H9 (cell line): ENCODE measurements at regions not wholly inside any gene's neighbourhood (a gene's known extent, or its start where the extent isn't known, plus 50 kb on each side); places are given as distances from the start of the nearest gene placed in this dataset.

Source experiments
- DNase-seq: peaks from one replicate; pipeline ENCODE4 v3.0.0-alpha.2; 2017
- H2AFZ ChIP-seq: one replicate; pipeline ENCODE4 v1.6.1; 2013; ENCODE audit warnings: mild to moderate bottlenecking, low read length, control low read depth, moderate library complexity
- H2AK5ac ChIP-seq: 2 replicates; pipeline ENCODE4 v1.6.1; 2013; ENCODE audit warnings: low read length, control low read depth, mixed read lengths; ENCODE audit not compliant: insufficient read length
- H2BK120ac ChIP-seq: one replicate; pipeline ENCODE4 v1.6.1; 2013; ENCODE audit warnings: low read depth, mild to moderate bottlenecking, low read length, control low read depth, inconsistent platforms; ENCODE audit not compliant: poor library complexity, severe bottlenecking
- H2BK12ac ChIP-seq: 2 replicates; pipeline ENCODE4 v1.6.1; 2013; ENCODE audit warnings: low read length, control low read depth, mixed read lengths, low read depth; ENCODE audit not compliant: insufficient read length
- H2BK15ac ChIP-seq: 2 replicates; pipeline ENCODE4 v1.6.1; 2013; ENCODE audit warnings: low read depth, low read length, control low read depth
- H2BK20ac ChIP-seq: one replicate; pipeline ENCODE4 v1.6.1; 2013; ENCODE audit warnings: low read depth, mild to moderate bottlenecking, low read length, control low read depth, inconsistent platforms; ENCODE audit not compliant: poor library complexity, severe bottlenecking
- H2BK5ac ChIP-seq: 2 replicates; pipeline ENCODE4 v1.6.1; 2013; ENCODE audit warnings: low read length, control low read depth, mixed read lengths; ENCODE audit not compliant: insufficient read length
- H3K14ac ChIP-seq: 2 replicates; pipeline ENCODE4 v1.6.1; 2013; ENCODE audit warnings: low read length, control low read depth; ENCODE audit not compliant: insufficient read depth
- H3K18ac ChIP-seq: 2 replicates; pipeline ENCODE4 v1.6.1; 2013; ENCODE audit warnings: low read depth, mild to moderate bottlenecking, mixed read lengths, low read length, control low read depth; ENCODE audit not compliant: insufficient read length
- H3K23ac ChIP-seq: 2 replicates; pipeline ENCODE4 v1.6.1; 2013; ENCODE audit warnings: low read length, control low read depth, mixed read lengths, low read depth; ENCODE audit not compliant: insufficient read length
- H3K23me2 ChIP-seq: 2 replicates; pipeline ENCODE4 v1.6.1; 2013; ENCODE audit warnings: low read depth, mild to moderate bottlenecking, mixed read lengths, low read length, control low read depth; ENCODE audit not compliant: insufficient read length, poor library complexity, severe bottlenecking
- H3K27ac ChIP-seq: 2 replicates; pipeline ENCODE4 v1.5.1; 2013; ENCODE audit warnings: low read length, control low read depth, mixed read lengths, low read depth; ENCODE audit not compliant: insufficient read length
- H3K27me3 ChIP-seq: 2 replicates; pipeline ENCODE4 v1.6.1; 2013; ENCODE audit warnings: low read length, control low read depth, inconsistent platforms; ENCODE audit not compliant: insufficient read depth
- H3K4ac ChIP-seq: 2 replicates; pipeline ENCODE4 v1.6.1; 2013; ENCODE audit warnings: low read depth, mild to moderate bottlenecking, control low read depth, inconsistent platforms, low read length, moderate library complexity
- H3K4me1 ChIP-seq: 2 replicates; pipeline ENCODE4 v1.6.1; 2013; ENCODE audit warnings: low read length, control low read depth, inconsistent platforms; ENCODE audit not compliant: insufficient read depth
- H3K4me2 ChIP-seq: 2 replicates; pipeline ENCODE4 v1.6.1; 2013; ENCODE audit warnings: low read length, control low read depth, mixed read lengths; ENCODE audit not compliant: insufficient read length, insufficient read depth
- H3K56ac ChIP-seq: 2 replicates; pipeline ENCODE4 v1.6.1; 2013; ENCODE audit warnings: low read depth, mild to moderate bottlenecking, mixed read lengths, low read length, control low read depth; ENCODE audit not compliant: insufficient read length
- H3K79me1 ChIP-seq: 2 replicates; pipeline ENCODE4 v1.6.1; 2013; ENCODE audit warnings: low read depth, mild to moderate bottlenecking, moderate library complexity, low read length, control low read depth, inconsistent platforms; ENCODE audit not compliant: insufficient read depth, poor library complexity, severe bottlenecking
- H3K79me2 ChIP-seq: 2 replicates; pipeline ENCODE4 v1.6.1; 2013; ENCODE audit warnings: low read length, control low read depth, inconsistent platforms; ENCODE audit not compliant: insufficient read depth
- H3K9ac ChIP-seq: 2 replicates; pipeline ENCODE4 v1.6.1; 2013; ENCODE audit warnings: low read length, control low read depth, mixed read lengths; ENCODE audit not compliant: insufficient read length; ENCODE audit errors: extremely low read depth
- H3K9me3 ChIP-seq: one replicate; pipeline ENCODE4 v1.6.1; 2013; ENCODE audit warnings: low read depth, low read length, inconsistent platforms; ENCODE audit not compliant: control insufficient read depth
- H3T11ph ChIP-seq: one replicate; pipeline ENCODE4 v1.6.1; 2013; ENCODE audit warnings: mild to moderate bottlenecking, low read length, control low read depth, inconsistent platforms
- H4K20me1 ChIP-seq: one replicate; pipeline ENCODE4 v1.6.1; 2013; ENCODE audit not compliant: control insufficient read depth, insufficient read length, insufficient read depth
- H4K5ac ChIP-seq: 2 replicates; pipeline ENCODE4 v1.6.1; 2013; ENCODE audit warnings: low read depth, mild to moderate bottlenecking, mixed read lengths, low read length, control low read depth; ENCODE audit not compliant: insufficient read length
- H4K8ac ChIP-seq: replicated peaks from 2 replicates; pipeline ENCODE4 v1.6.1; 2013; ENCODE audit warnings: low read length, control low read depth, mixed read lengths, low read depth; ENCODE audit not compliant: insufficient read length
- H4K91ac ChIP-seq: 2 replicates; pipeline ENCODE4 v1.6.1; 2013; ENCODE audit warnings: low read depth, mild to moderate bottlenecking, moderate library complexity, mixed read lengths, low read length, control low read depth; ENCODE audit not compliant: insufficient read length
- H3K27ac Mint-ChIP-seq, 3 experiments: 2 replicates in 2 of 3; 3 replicates in 1 of 3; pipeline ENCODE4 v1.8.0; 2020 to 2021; ENCODE audit warnings: mixed read lengths in 3 of 3, mild to moderate bottlenecking in 1 of 3, moderate library complexity in 1 of 3
- H3K27me3 Mint-ChIP-seq: 2 replicates; pipeline ENCODE4 v1.8.0; 2021; ENCODE audit warnings: low read depth, mild to moderate bottlenecking, moderate library complexity, mixed read lengths
- H3K36me3 Mint-ChIP-seq, 3 experiments: 2 replicates in 2 of 3; 3 replicates in 1 of 3; pipeline ENCODE4 v1.8.0; 2020 to 2021; ENCODE audit warnings: low read depth in 3 of 3, mixed read lengths in 3 of 3; ENCODE audit not compliant: insufficient read depth in 1 of 3
- H3K4me1 Mint-ChIP-seq, 2 experiments: 2 replicates each; pipeline ENCODE4 v1.8.0; 2020; ENCODE audit warnings: mixed read lengths in 2 of 2
- H3K4me3 Mint-ChIP-seq, 2 experiments: 2 replicates in 1 of 2; 3 replicates in 1 of 2; pipeline ENCODE4 v1.8.0; 2020 to 2021; ENCODE audit warnings: mild to moderate bottlenecking in 2 of 2, mixed read lengths in 2 of 2, moderate library complexity in 1 of 2
- H3K9me3 Mint-ChIP-seq, 2 experiments: 2 replicates in 1 of 2; 3 replicates in 1 of 2; pipeline ENCODE4 v1.8.0; 2020; ENCODE audit warnings: mild to moderate bottlenecking in 2 of 2, mixed read lengths in 2 of 2, moderate library complexity in 1 of 2
- WGBS: extraction: QIAGEN DNeasy Blood & Tissue Kit; methylation state at CpG from one replicate; pipeline ENCODE4 v1.1.7; 2013; ENCODE audit warnings: missing lambda C conversion rate, low lambda C conversion rate, mixed read lengths; ENCODE audit not compliant: insufficient read length; ENCODE audit errors: extremely low coverage; 5-methylcytosine and 5-hydroxymethylcytosine counted together
- TF ChIP-seq, protein P1 (sequence below): fragments of 200-600 bp; sonication (generic); conservative IDR thresholded peaks from 3 replicates; pipeline ENCODE4 v1.8.0; 2021; ENCODE audit warnings: antibody characterized with exemption, mild to moderate bottlenecking

GRCh38 chr5:167934551-167934971, 356.9 kb upstream of the WWC1 start:
- no peaks in the 10 kb centered on the region for H3K27me3 ChIP-seq
- Mint-ChIP-seq H3K4me3 (no peak overlapping the region), H3K27me3 (no peaks in the 10 kb centered on the region), H3K9me3 (no peaks in the 10 kb centered on the region), H3K4me1 (no peaks in the 10 kb centered on the region), H3K27ac (peak overlapping the region in 1 of 3 experiments; percentile 41; a peak in 2 of 7 replicates), H3K36me3 (no peaks in the 10 kb centered on the region)
- H3K4ac ChIP-seq, result no peak overlapping the region
- no peak overlapping the region for H3K18ac ChIP-seq
- H3K23me2 ChIP-seq, result no peaks in the 10 kb centered on the region
- no peak overlapping the region for H4K5ac ChIP-seq
- no peak overlapping the region for H3K56ac ChIP-seq
- H3K14ac ChIP-seq, result no peak overlapping the region
- H3K27ac ChIP-seq, result no peak overlapping the region
- no peaks in the 10 kb centered on the region for H3K9me3 ChIP-seq
- H3K4me1 ChIP-seq, result no peaks in the 10 kb centered on the region
- H2BK15ac ChIP-seq, result no peak overlapping the region
- no peak overlapping the region for H2AFZ ChIP-seq
- H4K8ac ChIP-seq, result no peak overlapping the region
- no peak overlapping the region for H2BK5ac ChIP-seq
- no peak overlapping the region for H3K4me2 ChIP-seq
- H3K79me2 ChIP-seq, result no peaks in the 10 kb centered on the region
- no peaks in the 10 kb centered on the region for H4K20me1 ChIP-seq
- H2BK12ac ChIP-seq, result no peak overlapping the region
- H3K79me1 ChIP-seq, result no peaks in the 10 kb centered on the region
- H3T11ph ChIP-seq, result no peak overlapping the region
- no peak overlapping the region for H2BK120ac ChIP-seq
- TF ChIP-seq, protein P1, sequence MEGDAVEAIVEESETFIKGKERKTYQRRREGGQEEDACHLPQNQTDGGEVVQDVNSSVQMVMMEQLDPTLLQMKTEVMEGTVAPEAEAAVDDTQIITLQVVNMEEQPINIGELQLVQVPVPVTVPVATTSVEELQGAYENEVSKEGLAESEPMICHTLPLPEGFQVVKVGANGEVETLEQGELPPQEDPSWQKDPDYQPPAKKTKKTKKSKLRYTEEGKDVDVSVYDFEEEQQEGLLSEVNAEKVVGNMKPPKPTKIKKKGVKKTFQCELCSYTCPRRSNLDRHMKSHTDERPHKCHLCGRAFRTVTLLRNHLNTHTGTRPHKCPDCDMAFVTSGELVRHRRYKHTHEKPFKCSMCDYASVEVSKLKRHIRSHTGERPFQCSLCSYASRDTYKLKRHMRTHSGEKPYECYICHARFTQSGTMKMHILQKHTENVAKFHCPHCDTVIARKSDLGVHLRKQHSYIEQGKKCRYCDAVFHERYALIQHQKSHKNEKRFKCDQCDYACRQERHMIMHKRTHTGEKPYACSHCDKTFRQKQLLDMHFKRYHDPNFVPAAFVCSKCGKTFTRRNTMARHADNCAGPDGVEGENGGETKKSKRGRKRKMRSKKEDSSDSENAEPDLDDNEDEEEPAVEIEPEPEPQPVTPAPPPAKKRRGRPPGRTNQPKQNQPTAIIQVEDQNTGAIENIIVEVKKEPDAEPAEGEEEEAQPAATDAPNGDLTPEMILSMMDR, result no peak
- no peak overlapping the region for H3K9ac ChIP-seq
- H2BK20ac ChIP-seq, result no peak overlapping the region
- no CpG with 5 or more reads among the region's 15 CpGs for WGBS
- DNase-seq, result no peak
- H3K23ac ChIP-seq, result no peak overlapping the region
- no peak overlapping the region for H2AK5ac ChIP-seq
- H4K91ac ChIP-seq, result no peak overlapping the region
